GM12878 (cell line): ENCODE measurements at regions not wholly inside any gene's neighbourhood (a gene's known extent, or its start where the extent isn't known, plus 50 kb on each side); places are given as distances from the start of the nearest gene placed in this dataset.

Source experiments
- ATAC-seq: fragments of 200-7000 bp; cut with Tn5 transposase; 3 replicates; pipeline ENCODE4 v1.9.1; 2020; ENCODE audit warnings: mild to moderate bottlenecking, moderate library complexity
- BruUV-seq: library from RNA; stranded (reverse); fragments of 400-500 nt; replicated peaks from 2 replicates; lab custom pipeline; 2021; lab: Mats Ljungman, UMichigan
- CTCF ChIA-PET: fragments of 300-600 bp; sonication (Branson Sonifier 250); formaldehyde crosslinking; extraction: SDS; loops from one replicate; lab custom pipeline; 2021; ENCODE audit warnings: inconsistent platforms; lab: Yijun Ruan, JAX
- POLR2A ChIA-PET: fragments of 350-600 bp; formaldehyde crosslinking; extraction: SDS; loops from one replicate; lab custom pipeline; 2021; ENCODE audit warnings: inconsistent platforms; lab: Charles Lee
- RAD21 ChIA-PET: fragments of 300-600 bp; sonication (Branson Sonifier 250); formaldehyde crosslinking; loops from one replicate; lab custom pipeline; 2023; ENCODE audit warnings: antibody characterized with exemption; ENCODE audit not compliant: unreplicated experiment; lab: Charles Lee
- SMC1A ChIA-PET: fragments of 300-600 bp; sonication (Branson Sonifier 250); formaldehyde crosslinking; loops from one replicate; lab custom pipeline; 2023; ENCODE audit not compliant: unreplicated experiment, uncharacterized antibody; lab: Charles Lee
- DNase-seq: peaks from one replicate; pipeline ENCODE4 v3.0.0-alpha.2; 2011; ENCODE audit warnings: low read depth, low spot score
- FAIRE-seq: peaks from 3 replicates; lab custom pipeline; 2011; peaks lifted over from hg19 to GRCh38; lab: Jason Lieb, UNC
- H2AFZ ChIP-seq: 2 replicates; pipeline ENCODE4 v1.6.0; 2011; ENCODE audit warnings: low read depth, low read length, control low read depth; ENCODE audit not compliant: control insufficient read depth
- H3K27ac ChIP-seq: 2 replicates; pipeline ENCODE4 v1.5.1; 2011; ENCODE audit warnings: control low read depth; ENCODE audit not compliant: control insufficient read depth, insufficient read depth
- H3K27me3 ChIP-seq, 2 experiments: replicated peaks in 1 of 2; 2 replicates each; pipeline versions ENCODE4 v1.6.0 to v1.6.1; 2011; ENCODE audit warnings: low read length in 1 of 2; ENCODE audit not compliant: control insufficient read depth in 2 of 2, insufficient read depth in 2 of 2
- H3K36me3 ChIP-seq, 2 experiments: 2 replicates each; pipeline ENCODE4 v1.5.1; 2011; ENCODE audit warnings: low read length in 1 of 2; ENCODE audit not compliant: control insufficient read depth in 2 of 2, insufficient read depth in 2 of 2
- H3K4me1 ChIP-seq: 2 replicates; pipeline ENCODE4 v1.6.1; 2011; ENCODE audit warnings: mild to moderate bottlenecking, low read length, moderate library complexity, mixed read lengths; ENCODE audit not compliant: control insufficient read depth, insufficient read depth
- H3K4me2 ChIP-seq: 2 replicates; pipeline ENCODE4 v1.6.0; 2011; ENCODE audit warnings: control low read depth; ENCODE audit not compliant: control insufficient read depth, insufficient read depth
- H3K4me3 ChIP-seq: fragments of 200-600 bp; sonication (generic); 2 replicates; pipeline ENCODE4 v1.5.1; 2016
- H3K79me2 ChIP-seq: 2 replicates; pipeline ENCODE4 v1.6.0; 2011; ENCODE audit warnings: low read length; ENCODE audit not compliant: control insufficient read depth, insufficient read depth
- H3K9ac ChIP-seq: 2 replicates; pipeline ENCODE4 v1.8.0; 2011; ENCODE audit warnings: low read length, control low read depth, mixed read lengths; ENCODE audit not compliant: control insufficient read depth, insufficient read depth
- H3K9me3 ChIP-seq: replicated peaks from 3 replicates; pipeline ENCODE4 v1.5.1; 2011; ENCODE audit warnings: mild to moderate bottlenecking, low read length; ENCODE audit not compliant: control insufficient read depth, insufficient read depth
- H4K20me1 ChIP-seq: 2 replicates; pipeline ENCODE4 v1.6.0; 2011; ENCODE audit not compliant: control insufficient read depth, insufficient read depth
- FOXK2 ChIP-seq: fragments of 450-650 bp; IDR thresholded peaks from 2 replicates; pipeline ENCODE4 v1.6.1; 2017; ENCODE audit warnings: mild to moderate bottlenecking, moderate library complexity
- NRF1 ChIP-seq: conservative IDR thresholded peaks from 2 replicates; pipeline ENCODE4 v1.6.1; 2011; ENCODE audit warnings: mild to moderate bottlenecking, low read depth, low read length, improper control_type of control experiment
- RAD21 ChIP-seq: IDR thresholded peaks from 2 replicates; pipeline ENCODE4 v1.6.1; 2011; ENCODE audit warnings: mild to moderate bottlenecking, low read depth, low read length, moderate library complexity; ENCODE audit not compliant: insufficient read depth
- RELA ChIP-seq: fragments of 450-650 bp; IDR thresholded peaks from 2 replicates; pipeline ENCODE4 v1.8.0; 2014; ENCODE audit warnings: borderline replicate concordance; ENCODE audit not compliant: partially characterized antibody
- RUNX3 ChIP-seq: IDR thresholded peaks from 2 replicates; pipeline ENCODE4 v1.6.1; 2012; ENCODE audit warnings: low read length, inconsistent platforms
- SMC3 ChIP-seq: IDR thresholded peaks from 2 replicates; pipeline ENCODE4 v1.6.1; 2011; ENCODE audit warnings: low read length, improper control_type of control experiment, borderline replicate concordance
- ZNF217 ChIP-seq: fragments of 450-650 bp; IDR thresholded peaks from 2 replicates; pipeline ENCODE4 v1.6.1; 2017; ENCODE audit warnings: antibody characterized with exemption, mild to moderate bottlenecking
- WGBS: methylation state at CpG from one replicate; pipeline ENCODE4 v1.1.6; 2016; ENCODE audit warnings: low lambda C conversion rate; ENCODE audit not compliant: insufficient replicate concordance, insufficient coverage; ENCODE audit errors: missing lambda C conversion rate; 5-methylcytosine and 5-hydroxymethylcytosine counted together
- in situ Hi-C: fragments of 300-500 bp; cut with MboI; formaldehyde crosslinking; loops from 9 replicates; pipeline ENCODE4 v1.14.3; 2018; ENCODE audit warnings: mixed read lengths
- intact Hi-C: fragments of 100-400 bp; cut with micrococcal nuclease; formaldehyde crosslinking; loops from one replicate; pipeline ENCODE4 v1.14.2; 2022; ENCODE audit not compliant: unreplicated experiment
- TF ChIP-seq, protein P1 (sequence below), 3 experiments: IDR thresholded peaks in 2 of 3; conservative IDR thresholded peaks in 1 of 3; 2 replicates each; pipeline ENCODE4 v1.5.1; 2011; ENCODE audit warnings: low read depth in 3 of 3, low read length in 3 of 3, mild to moderate bottlenecking in 3 of 3, control low read depth in 2 of 3, moderate library complexity in 2 of 3, inconsistent platforms in 1 of 3, mixed read lengths in 1 of 3; ENCODE audit not compliant: control insufficient read depth in 2 of 3, insufficient read depth in 1 of 3; ENCODE audit errors: extremely low read depth in 1 of 3

DNA sequence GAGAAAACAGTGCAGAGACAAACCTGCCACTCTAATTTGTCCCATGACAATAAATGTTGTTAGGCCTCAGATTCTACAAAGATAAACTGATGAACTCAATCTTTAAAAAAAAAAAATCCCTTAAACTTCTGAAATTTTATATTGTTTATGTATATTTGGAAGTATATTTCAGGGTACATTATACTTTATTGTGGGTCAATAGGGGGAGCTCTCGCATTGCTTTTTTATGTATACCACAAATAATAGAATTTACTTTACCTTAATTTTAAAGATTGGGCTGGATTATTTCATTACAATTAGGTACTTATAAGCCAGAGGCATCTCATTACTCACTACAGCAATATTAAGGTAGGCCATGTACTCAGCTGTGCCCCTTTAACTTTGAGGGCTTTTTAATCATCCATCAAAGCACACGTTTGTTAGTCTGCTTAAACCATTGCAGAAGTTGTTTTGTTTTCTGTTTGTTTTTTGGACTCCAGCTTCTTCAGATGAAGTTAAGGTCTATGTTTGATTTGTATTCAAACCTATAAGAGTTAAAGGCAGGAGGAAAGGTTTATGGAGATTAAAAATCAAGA, 56.3 kb upstream of the EYA4 start:
- ChIA-PET RAD21 (no interaction called here), SMC1A (interaction anchor here (0.8 to 1.3 kb wide), 3 partner anchors 15 to 430 kb away, joined by 3 read pairs; no protein-coding TSS in a partner anchor), POLR2A (no interaction called here), CTCF (interaction anchor here (0.6 to 2.2 kb wide), 15 partner anchors 10 to 739 kb away, joined by 3 to 7 read pairs (median 4); no protein-coding TSS in a partner anchor)
- Histone ChIP-seq H4K20me1 (no peaks in the 10 kb centered on the region), H3K9me3 (no peaks in the 10 kb centered on the region), H2AFZ (no peak overlapping the region), H3K9ac (no peak overlapping the region), H3K4me3 (no peak overlapping the region), H3K4me2 (no peak overlapping the region), H3K27me3 (no peaks in the 10 kb centered on the region; a peak in 1 of 4 replicates), H3K27ac (no peak overlapping the region), H3K36me3 (no peaks in the 10 kb centered on the region), H3K4me1 (no peaks in the 10 kb centered on the region)
- FAIRE-seq (no peak), DNase-seq (no peak), ATAC-seq (no peak)
- intact Hi-C loops (loop anchor here (2.0 to 10.0 kb wide), 4 partner anchors 328 to 732 kb away; no protein-coding TSS in a partner anchor), in situ Hi-C loops (loop anchor here (10.0 to 25.0 kb wide), 2 partner anchors 370 to 902 kb away; no protein-coding TSS in a partner anchor)
- WGBS: 0% methylated on average over 2 of the region's 2 CpGs
- no peak for TF ChIP-seq RUNX3
- TF ChIP-seq, protein P1, sequence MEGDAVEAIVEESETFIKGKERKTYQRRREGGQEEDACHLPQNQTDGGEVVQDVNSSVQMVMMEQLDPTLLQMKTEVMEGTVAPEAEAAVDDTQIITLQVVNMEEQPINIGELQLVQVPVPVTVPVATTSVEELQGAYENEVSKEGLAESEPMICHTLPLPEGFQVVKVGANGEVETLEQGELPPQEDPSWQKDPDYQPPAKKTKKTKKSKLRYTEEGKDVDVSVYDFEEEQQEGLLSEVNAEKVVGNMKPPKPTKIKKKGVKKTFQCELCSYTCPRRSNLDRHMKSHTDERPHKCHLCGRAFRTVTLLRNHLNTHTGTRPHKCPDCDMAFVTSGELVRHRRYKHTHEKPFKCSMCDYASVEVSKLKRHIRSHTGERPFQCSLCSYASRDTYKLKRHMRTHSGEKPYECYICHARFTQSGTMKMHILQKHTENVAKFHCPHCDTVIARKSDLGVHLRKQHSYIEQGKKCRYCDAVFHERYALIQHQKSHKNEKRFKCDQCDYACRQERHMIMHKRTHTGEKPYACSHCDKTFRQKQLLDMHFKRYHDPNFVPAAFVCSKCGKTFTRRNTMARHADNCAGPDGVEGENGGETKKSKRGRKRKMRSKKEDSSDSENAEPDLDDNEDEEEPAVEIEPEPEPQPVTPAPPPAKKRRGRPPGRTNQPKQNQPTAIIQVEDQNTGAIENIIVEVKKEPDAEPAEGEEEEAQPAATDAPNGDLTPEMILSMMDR (IDR thresholded peaks at IDR 0.05 in 2 of 3, conservative IDR thresholded peaks at IDR 0.05 in 1 of 3; ENCODE audit: control insufficient read depth in 2 of 3, extremely low read depth in 1 of 3, insufficient read depth in 1 of 3, low read depth in 3 of 3, low read length in 3 of 3): peak; percentile 31 to 47 (median 43); a peak in 3 of 6 replicates
- TF ChIP-seq ZNF217: no peak
- TF ChIP-seq RELA: no peak
- TF ChIP-seq SMC3: peak; percentile 32; the same call in 1 of the 2 replicates
- TF ChIP-seq FOXK2: no peak
- TF ChIP-seq NRF1: no peak
- peak; percentile 27; the same call in 1 of the 2 replicates for TF ChIP-seq RAD21
- TF ChIP-seq, all 136 proteins: peak for 3
- BruUV-seq: no TSS peak
- H3K79me2 ChIP-seq: no peaks in the 10 kb centered on the region
